NCI-H82 (cell line): ENCODE measurements at regions not wholly inside any gene's neighbourhood (a gene's known extent, or its start where the extent isn't known, plus 50 kb on each side); places are given as distances from the start of the nearest gene placed in this dataset.
"Not testable (repeated sequence)": the region's sequence is repeated elsewhere in the genome, so short reads cannot be mapped to it uniquely, and the experiment has no call there.

Source experiments
- DNase-seq: peaks from one replicate; lab custom pipeline; 2025; lab: John Stamatoyannopoulos, UW

GRCh38 chr14:59006179-59006578 is 182.3 kb upstream of the DAAM1 start:
- not testable (repeated sequence) for DNase-seq

- no peak for DNase-seq
These were observed 178.5 kb upstream of the DAAM1 start for GRCh38 chr14:59009967-59010366.

- DNase-seq, result no peak
These were observed 174.7 kb upstream of the DAAM1 start for GRCh38 chr14:59013672-59014298.

DNA sequence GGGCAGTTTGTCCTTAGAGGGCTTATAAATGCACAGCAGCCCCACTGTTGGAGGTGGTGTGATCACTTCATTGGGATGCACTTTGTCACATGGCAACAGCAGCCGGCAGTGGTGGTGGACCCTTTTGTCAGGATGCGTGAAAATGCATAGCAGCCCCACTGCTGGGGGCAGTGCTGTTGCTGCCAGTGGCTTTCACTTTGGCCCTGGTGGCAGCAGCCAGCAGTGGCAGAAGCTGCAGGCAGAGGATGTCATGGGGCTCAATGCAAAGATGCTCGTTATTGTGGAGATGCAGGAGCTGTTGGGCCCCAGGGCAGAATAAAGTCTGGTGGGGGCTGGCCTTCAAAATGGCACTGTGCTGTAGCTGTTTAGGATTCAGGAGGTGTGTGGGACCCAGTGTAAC is 173.0 kb upstream of the DAAM1 start:
- DNase-seq, result no peak

DNA sequence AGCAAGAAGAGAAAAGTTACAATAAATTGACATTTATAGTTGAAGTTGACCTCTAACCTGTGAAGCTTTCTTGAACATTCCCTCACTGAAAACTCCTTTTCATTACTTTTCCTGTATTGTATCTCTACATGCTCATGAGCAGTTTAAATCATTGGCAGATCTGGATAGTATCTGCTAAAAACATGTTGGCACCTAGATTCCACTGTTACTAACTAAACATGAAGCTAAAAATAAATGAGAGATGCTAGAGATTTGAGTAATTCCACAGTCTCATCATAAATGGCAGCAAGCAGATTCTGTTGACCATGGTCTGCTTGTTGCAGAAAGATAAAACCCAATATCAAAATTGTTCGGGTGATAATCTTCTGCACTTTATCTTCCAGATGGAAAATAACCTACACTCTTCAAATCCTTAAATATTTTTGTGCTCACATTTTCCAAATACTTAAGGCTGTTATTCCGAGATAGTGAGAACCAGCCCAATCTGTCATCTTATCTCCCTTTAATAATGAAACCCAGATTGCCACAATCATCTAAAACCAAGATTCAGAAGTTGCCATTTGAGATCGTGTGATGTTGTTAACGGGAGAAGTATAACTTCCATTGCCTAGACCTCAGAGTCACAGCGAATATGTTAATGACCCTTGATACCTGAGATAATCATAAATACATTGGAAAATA is 171.0 kb upstream of the DAAM1 start:
- no peak for DNase-seq

- DNase-seq, result no peak
These were observed 170.0 kb upstream of the DAAM1 start for GRCh38 chr14:59018460-59018859.

DNA sequence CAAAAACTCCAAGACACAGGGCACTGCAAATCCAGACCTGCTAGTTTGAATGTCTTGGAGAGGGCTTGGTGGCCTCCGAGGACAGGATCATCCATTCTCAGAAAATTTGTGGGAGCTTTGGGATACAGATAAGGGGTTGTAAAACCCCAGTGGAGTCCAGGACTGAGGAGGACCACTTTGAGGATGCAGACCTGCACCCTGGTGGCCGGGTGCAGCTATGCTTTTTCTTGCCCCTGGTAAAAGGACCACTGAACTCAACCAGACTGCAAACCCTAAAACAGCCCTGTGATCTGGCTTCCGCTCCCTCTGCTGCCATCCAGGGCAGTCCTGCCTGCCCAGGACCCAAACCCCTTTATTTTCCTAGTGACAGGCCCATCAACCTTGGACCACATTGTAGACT is 169.5 kb upstream of the DAAM1 start:
- DNase-seq, result peak; percentile 43

- peak; percentile 63 for DNase-seq
These were observed 168.1 kb upstream of the DAAM1 start for GRCh38 chr14:59020382-59020781.

- peak; percentile 20 for DNase-seq
These were observed 166.3 kb upstream of the DAAM1 start for GRCh38 chr14:59022144-59022543.

DNA sequence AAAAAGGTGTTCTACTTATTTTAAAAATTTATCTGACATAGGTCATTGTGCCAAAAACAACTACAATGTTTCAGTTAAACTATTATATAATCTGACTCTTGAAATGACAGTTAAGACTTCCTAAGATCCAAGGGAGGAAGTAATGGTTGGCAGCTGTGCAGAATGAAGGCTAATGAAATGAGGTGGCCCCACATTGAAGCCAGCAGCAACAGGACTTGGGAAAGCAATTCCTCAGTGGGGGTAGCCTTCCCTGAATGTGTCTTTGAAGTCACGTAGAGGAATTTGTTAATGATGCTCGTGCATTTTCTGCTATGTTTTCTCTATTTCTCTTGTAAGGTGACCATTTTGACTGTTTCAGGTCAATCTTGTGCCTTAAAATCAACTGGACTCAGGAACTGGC is 162.4 kb upstream of the DAAM1 start:
- DNase-seq, result no peak

DNA sequence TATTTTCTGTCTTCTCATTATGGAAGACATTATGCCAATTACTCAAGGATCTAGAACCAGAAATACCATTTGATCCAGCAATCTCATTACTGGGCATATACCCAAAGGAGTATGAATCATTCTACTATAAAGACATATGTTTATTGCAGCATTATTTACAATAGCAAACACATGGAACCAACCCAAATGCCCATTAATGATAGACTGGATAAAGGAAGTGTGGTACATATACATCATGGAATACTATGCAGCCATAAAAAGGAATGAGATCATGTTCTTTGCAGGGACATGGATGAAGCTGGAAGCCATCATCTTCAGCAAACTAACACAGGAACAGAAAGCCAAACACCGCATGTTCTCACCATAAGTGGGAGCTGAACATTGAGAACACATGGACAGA is 161.8 kb upstream of the DAAM1 start:
- not testable (repeated sequence) for DNase-seq

DNA sequence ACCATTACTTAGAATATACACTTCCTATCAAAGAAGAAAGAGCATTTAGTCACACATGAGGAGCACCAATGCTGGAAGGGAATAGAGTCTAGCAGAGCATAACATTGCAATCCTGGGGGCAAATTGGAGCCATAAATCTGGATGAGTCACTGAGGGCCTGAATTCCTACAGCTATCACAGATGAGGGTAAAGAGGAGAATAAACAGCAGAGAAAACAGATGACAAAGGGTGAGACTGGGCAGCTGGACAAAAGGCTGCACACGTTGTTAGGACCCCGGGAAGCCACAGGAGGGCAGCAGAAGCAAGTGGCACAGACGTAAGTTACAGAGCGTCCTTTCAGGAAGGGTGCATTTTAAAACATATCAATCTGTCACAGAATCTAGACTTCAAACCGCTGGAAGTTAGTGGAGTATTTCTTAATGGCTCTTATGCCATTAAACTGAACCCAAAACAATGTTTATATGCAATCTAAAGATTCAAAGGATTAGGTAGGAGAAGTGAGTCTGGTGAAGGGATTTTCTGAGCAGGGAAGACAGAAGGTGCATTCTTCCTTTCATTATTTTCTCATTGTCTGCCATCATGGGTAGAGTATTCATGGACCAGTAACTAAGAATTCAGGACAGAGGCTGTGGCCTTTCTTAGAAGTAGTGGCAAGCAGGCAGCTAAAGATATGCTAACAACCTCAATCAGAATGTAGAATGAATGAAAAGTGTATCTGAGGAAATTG is 159.8 kb upstream of the DAAM1 start:
- peak; percentile 78 for DNase-seq

DNA sequence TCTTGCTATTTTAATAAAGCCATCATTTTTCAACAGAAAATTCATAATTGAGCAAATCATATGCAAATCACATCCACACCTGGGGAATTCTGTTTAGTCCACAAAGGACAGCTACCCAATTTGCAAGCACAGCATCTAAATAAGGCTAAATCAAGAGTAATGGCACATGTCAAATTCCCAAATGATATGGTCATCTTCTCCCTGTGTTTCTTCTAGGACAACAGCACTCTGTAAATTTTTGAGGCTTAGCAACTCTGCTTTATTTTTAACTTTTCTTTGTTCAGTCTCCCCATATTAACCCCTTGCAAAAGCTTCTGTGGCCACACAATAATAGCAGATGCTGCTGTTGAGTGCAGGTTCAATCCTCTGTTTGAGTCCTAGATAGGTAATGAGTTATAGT is 155.6 kb upstream of the DAAM1 start:
- no peak for DNase-seq

DNA sequence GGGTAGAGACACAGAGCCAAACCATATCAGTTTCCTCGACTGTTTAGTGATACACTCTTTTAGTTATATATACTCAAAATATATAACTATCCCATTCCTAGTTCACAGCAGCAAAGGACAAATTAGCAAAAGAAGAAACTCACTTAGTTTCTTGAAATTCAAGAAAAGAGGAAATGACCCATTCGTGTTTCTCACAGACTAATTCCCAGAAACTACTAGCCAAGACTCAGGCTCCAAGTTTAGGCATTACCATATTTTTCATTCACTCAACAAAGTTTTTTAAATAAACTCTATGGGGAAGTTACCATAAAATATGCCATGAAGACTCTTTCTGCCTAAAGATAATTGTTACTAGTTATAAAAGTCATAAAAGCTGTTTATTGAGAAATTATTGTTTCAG is 152.3 kb upstream of the DAAM1 start:
- DNase-seq, result no peak

- DNase-seq, result no peak
These were observed 151.4 kb upstream of the DAAM1 start for GRCh38 chr14:59037086-59037485.

GRCh38 chr14:59037620-59038019 is 150.8 kb upstream of the DAAM1 start:
- DNase-seq, result no peak

DNA sequence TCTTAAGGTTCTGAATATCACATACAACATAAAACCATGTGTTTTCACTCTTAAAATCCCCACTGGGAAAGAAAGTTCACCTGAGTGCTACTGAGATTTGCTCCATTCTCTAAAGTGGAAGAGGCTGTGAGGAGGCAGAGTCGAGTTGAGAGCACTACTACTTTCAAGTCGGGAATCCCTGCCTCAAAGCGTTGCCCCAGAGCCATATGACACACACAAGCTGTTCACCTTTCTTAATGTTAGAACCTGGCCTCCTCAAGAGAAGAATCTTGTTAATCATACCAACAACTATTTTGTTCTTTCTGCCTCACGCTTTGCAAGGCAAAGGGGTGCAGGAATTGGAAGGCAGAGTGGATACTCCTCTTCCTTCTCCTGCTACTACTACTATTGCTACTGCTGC is 149.7 kb upstream of the DAAM1 start:
- no peak for DNase-seq

GRCh38 chr14:59041308-59041707 is 147.2 kb upstream of the DAAM1 start:
- no peak for DNase-seq

GRCh38 chr14:59044707-59045106 is 143.8 kb upstream of the DAAM1 start:
- DNase-seq, result no peak

DNA sequence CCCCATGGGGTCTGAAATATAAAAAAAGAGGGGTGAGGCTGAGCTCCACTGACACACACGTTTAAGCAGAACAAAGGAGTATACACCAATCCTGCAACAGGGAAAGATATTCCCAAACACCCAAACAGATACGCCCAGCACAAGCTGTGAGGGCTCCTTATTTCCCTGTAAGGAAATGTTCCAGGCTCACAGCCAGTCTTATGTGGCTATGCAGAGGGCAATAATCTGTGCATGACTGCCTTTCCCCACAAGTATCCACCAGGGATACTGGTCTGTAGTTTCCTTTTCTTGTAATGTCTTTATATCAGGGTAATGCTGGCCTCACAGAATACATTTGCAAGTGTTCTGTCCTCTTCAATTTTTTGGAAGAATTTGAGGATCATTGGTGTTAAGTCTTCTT is 141.7 kb upstream of the DAAM1 start:
- DNase-seq, result no peak

DNA sequence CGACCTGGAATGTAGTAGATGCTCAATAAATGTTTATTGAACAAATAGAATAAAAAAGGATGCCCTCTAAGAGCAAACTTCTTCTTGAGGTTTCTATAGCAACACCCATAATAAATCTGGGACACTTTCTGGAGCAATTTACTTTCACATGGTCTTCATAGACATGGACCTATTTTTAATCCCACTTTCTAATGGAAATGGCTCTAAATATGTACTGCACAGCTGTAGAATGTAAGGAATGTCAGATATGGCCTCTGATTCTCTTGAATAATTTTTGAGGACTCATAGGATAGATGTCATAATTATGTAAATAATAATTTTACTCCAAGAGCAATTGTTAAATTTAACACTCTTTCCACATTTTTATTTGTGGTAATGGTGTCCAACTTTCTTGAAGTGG is 133.5 kb upstream of the DAAM1 start:
- no peak for DNase-seq

GRCh38 chr14:59055439-59056045 is 132.9 kb upstream of the DAAM1 start:
- peak; percentile 76 for DNase-seq

DNA sequence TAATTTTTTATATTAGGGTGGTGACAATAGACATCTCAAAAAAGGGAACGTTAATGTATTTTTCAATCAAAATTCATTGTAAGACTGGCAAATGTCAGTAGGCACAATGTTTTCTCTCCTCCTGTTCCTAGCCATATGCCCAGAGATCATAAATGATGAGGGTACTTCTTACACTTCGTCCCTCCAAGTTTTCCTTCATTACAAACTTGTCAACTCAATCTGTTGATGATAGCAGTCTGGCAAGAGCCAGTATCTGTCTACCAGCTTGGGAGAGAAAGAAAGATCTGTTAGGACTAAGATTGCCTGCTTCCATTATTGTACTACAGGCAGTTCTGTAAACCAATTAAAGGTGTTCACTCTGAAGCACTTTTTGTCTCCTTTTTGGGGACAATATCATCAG is 130.9 kb upstream of the DAAM1 start:
- DNase-seq, result no peak
